ENCODE measurements at regions not wholly inside any gene's neighbourhood (a gene's known extent, or its start where the extent isn't known, plus 50 kb on each side); places are given as distances from the start of the nearest gene placed in this dataset.

- no peak for DNase-seq
Measured at GRCh38 chr20:22366631-22367030, 217.7 kb downstream of the FOXA2 start.

- DNase-seq: no peak
Measured at GRCh38 chr20:22354647-22355046, 229.7 kb downstream of the FOXA2 start.

GRCh38 chr20:22353586-22353985, 230.8 kb downstream of the FOXA2 start:
- DNase-seq: no peak

- no peak for DNase-seq
Measured at GRCh38 chr20:22352019-22352418, 232.4 kb downstream of the FOXA2 start.

- no peak for DNase-seq
Measured at GRCh38 chr20:22350624-22351023, 233.7 kb downstream of the FOXA2 start.

- no peak for DNase-seq
Measured at GRCh38 chr20:22348010-22348409, 236.4 kb downstream of the FOXA2 start.

GRCh38 chr20:22346716-22347115, 237.7 kb downstream of the FOXA2 start:
- no peak for DNase-seq

GRCh38 chr20:22343612-22344011, 240.8 kb downstream of the FOXA2 start:
- no peak for DNase-seq

GRCh38 chr20:22342410-22342809, 242.0 kb downstream of the FOXA2 start:
- no peak for DNase-seq

- DNase-seq: no peak
Measured at GRCh38 chr20:22341508-22341907, 242.9 kb downstream of the FOXA2 start.

- DNase-seq: no peak
Measured at GRCh38 chr20:22339946-22340345, 244.4 kb downstream of the FOXA2 start.

GRCh38 chr20:22339091-22339881, 245.1 kb downstream of the FOXA2 start:
- no peak for DNase-seq

GRCh38 chr20:22338140-22338708, 246.1 kb downstream of the FOXA2 start:
- DNase-seq: no peak

- DNase-seq: no peak
Measured at GRCh38 chr20:22335210-22335609, 249.2 kb downstream of the FOXA2 start.

- DNase-seq: peak; percentile 17
Measured at GRCh38 chr20:22333885-22334545, 250.4 kb downstream of the FOXA2 start.

- DNase-seq: no peak
Measured at GRCh38 chr20:22324505-22324904, 259.9 kb downstream of the FOXA2 start.

- no peak for DNase-seq
Measured at GRCh38 chr20:22322513-22322912, 261.9 kb downstream of the FOXA2 start.

GRCh38 chr20:22321191-22321590, 263.2 kb downstream of the FOXA2 start:
- no peak for DNase-seq

GRCh38 chr20:22320245-22320915, 264.0 kb downstream of the FOXA2 start:
- no peak for DNase-seq

GRCh38 chr20:22315771-22316170, 268.6 kb downstream of the FOXA2 start:
- no peak for DNase-seq

- no peak for DNase-seq
Measured at GRCh38 chr20:22315073-22315472, 269.3 kb downstream of the FOXA2 start.

- no peak for DNase-seq
Measured at GRCh38 chr20:22312744-22313346, 271.5 kb downstream of the FOXA2 start.

- DNase-seq: no peak
Measured at GRCh38 chr20:22308934-22309333, 275.4 kb downstream of the FOXA2 start.
